DND-41 (cell line): ENCODE measurements at regions not wholly inside any gene's neighbourhood (a gene's known extent, or its start where the extent isn't known, plus 50 kb on each side); places are given as distances from the start of the nearest gene placed in this dataset.

Source experiments
- ATAC-seq: fragments of 200-7000 bp; cut with Tn5 transposase; 3 replicates; pipeline ENCODE4 v1.9.1; 2021; ENCODE audit warnings: low read depth; ENCODE audit not compliant: insufficient read depth
- DNase-seq: peaks from one replicate; pipeline ENCODE4 v3.0.0-alpha.2; 2020
- H2AFZ ChIP-seq: 2 replicates; pipeline ENCODE4 v1.6.0; 2012; ENCODE audit warnings: low read depth, low read length
- H3K27ac ChIP-seq: 2 replicates; pipeline ENCODE4 v1.5.1; 2012; ENCODE audit warnings: low read length, inconsistent platforms
- H3K27me3 ChIP-seq: fragments of 200-600 bp; sonication (generic); 2 replicates; pipeline ENCODE4 v1.6.0; 2012; ENCODE audit warnings: low read length, mild to moderate bottlenecking, inconsistent platforms; ENCODE audit not compliant: insufficient read depth, poor library complexity
- H3K36me3 ChIP-seq: 2 replicates; pipeline ENCODE4 v1.5.1; 2012; ENCODE audit warnings: low read length, inconsistent platforms; ENCODE audit not compliant: insufficient read depth
- H3K4me1 ChIP-seq: 2 replicates; pipeline ENCODE4 v1.5.1; 2012; ENCODE audit warnings: mild to moderate bottlenecking, low read length; ENCODE audit not compliant: insufficient read depth
- H3K4me2 ChIP-seq: 2 replicates; pipeline ENCODE4 v1.6.0; 2012; ENCODE audit warnings: mild to moderate bottlenecking, moderate library complexity, low read length, inconsistent platforms; ENCODE audit not compliant: insufficient read depth
- H3K4me3 ChIP-seq, 2 experiments: fragments of 200-600 bp in 1 of 2; shearing (Covaris generic) in 1 of 2; 2 replicates each; pipeline ENCODE4 v1.5.1; 2012 to 2016; ENCODE audit warnings: inconsistent platforms in 2 of 2, low read length in 2 of 2, mild to moderate bottlenecking in 2 of 2, low read depth in 1 of 2, moderate library complexity in 1 of 2
- H3K79me2 ChIP-seq: 2 replicates; pipeline ENCODE4 v1.6.0; 2012; ENCODE audit warnings: low read length, inconsistent platforms; ENCODE audit not compliant: insufficient read depth
- H3K9ac ChIP-seq: 2 replicates; pipeline ENCODE4 v1.6.0; 2012; ENCODE audit warnings: low read depth, mild to moderate bottlenecking, inconsistent platforms, low read length, moderate library complexity
- H3K9me3 ChIP-seq: 2 replicates; pipeline ENCODE4 v1.5.1; 2012; ENCODE audit warnings: low read length, moderate library complexity, mild to moderate bottlenecking, inconsistent platforms; ENCODE audit not compliant: insufficient read depth, severe bottlenecking
- H4K20me1 ChIP-seq: 2 replicates; pipeline ENCODE4 v1.6.0; 2012; ENCODE audit warnings: low read length; ENCODE audit not compliant: insufficient read depth
- EZH2 ChIP-seq: IDR thresholded peaks from 3 replicates; pipeline ENCODE4 v1.6.1; 2012; ENCODE audit warnings: borderline replicate concordance, low read depth, mild to moderate bottlenecking, moderate library complexity, low read length, inconsistent platforms; ENCODE audit not compliant: severe bottlenecking
- TF ChIP-seq, protein P1 (sequence below): IDR thresholded peaks from 2 replicates; pipeline ENCODE4 v1.5.1; 2012; ENCODE audit warnings: borderline replicate concordance, low read length, moderate library complexity, mild to moderate bottlenecking; ENCODE audit not compliant: poor library complexity, severe bottlenecking; ENCODE audit errors: extremely low read depth

- no peaks in the 10 kb centered on the region for H3K27me3 ChIP-seq
- 0 out of 2 replicates have a peak, but pooled peaks cover 6% of the 10 kb centered on the region for H3K36me3 ChIP-seq
- no peak for TF ChIP-seq EZH2
- TF ChIP-seq, protein P1, sequence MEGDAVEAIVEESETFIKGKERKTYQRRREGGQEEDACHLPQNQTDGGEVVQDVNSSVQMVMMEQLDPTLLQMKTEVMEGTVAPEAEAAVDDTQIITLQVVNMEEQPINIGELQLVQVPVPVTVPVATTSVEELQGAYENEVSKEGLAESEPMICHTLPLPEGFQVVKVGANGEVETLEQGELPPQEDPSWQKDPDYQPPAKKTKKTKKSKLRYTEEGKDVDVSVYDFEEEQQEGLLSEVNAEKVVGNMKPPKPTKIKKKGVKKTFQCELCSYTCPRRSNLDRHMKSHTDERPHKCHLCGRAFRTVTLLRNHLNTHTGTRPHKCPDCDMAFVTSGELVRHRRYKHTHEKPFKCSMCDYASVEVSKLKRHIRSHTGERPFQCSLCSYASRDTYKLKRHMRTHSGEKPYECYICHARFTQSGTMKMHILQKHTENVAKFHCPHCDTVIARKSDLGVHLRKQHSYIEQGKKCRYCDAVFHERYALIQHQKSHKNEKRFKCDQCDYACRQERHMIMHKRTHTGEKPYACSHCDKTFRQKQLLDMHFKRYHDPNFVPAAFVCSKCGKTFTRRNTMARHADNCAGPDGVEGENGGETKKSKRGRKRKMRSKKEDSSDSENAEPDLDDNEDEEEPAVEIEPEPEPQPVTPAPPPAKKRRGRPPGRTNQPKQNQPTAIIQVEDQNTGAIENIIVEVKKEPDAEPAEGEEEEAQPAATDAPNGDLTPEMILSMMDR, result no peak
- no peak overlapping the region for H3K4me3 ChIP-seq
- no peak overlapping the region for H3K4me2 ChIP-seq
- no peak overlapping the region for H3K27ac ChIP-seq
- H3K9ac ChIP-seq, result no peak overlapping the region
- H2AFZ ChIP-seq, result no peak overlapping the region
- ATAC-seq (no peak), DNase-seq (no peak)
- no peaks in the 10 kb centered on the region for H4K20me1 ChIP-seq
- no peaks in the 10 kb centered on the region for H3K79me2 ChIP-seq
- H3K4me1 ChIP-seq, result no peaks in the 10 kb centered on the region
- no peaks in the 10 kb centered on the region for H3K9me3 ChIP-seq
Observed at GRCh38 chr7:109963741-109964140, 1127.2 kb upstream of the LRRN3 start.

DNA sequence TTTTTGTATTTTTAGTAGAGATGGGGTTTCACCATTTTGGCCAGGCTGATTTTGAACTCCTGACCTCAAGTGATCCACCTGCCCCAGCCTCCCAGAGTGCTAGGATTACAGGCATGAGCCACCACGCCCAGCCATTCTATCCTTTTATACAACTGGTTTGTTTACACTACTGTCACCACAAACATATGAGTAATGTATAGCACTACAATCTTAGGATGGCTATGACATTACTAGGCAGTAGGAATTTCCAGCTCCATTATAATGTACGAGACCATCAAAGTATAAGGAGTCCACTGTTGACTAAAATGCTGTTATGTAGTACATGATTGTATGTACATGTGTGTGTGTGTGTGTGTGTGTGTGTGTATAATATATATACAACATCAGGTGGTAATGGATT lies 1126.1 kb upstream of the LRRN3 start:
- H3K79me2 ChIP-seq, result no peaks in the 10 kb centered on the region
- H3K4me2 ChIP-seq, result no peak overlapping the region
- H3K4me1 ChIP-seq, result no peaks in the 10 kb centered on the region
- no peak for DNase-seq
- H3K9ac ChIP-seq, result no peak overlapping the region
- H3K9me3 ChIP-seq, result no peaks in the 10 kb centered on the region
- no peak overlapping the region for H3K4me3 ChIP-seq
- TF ChIP-seq, protein P1, result no peak
- no peak for TF ChIP-seq EZH2
- no peak overlapping the region for H2AFZ ChIP-seq
- ATAC-seq, result no peak
- 0 out of 2 replicates have a peak, but pooled peaks cover 4% of the 10 kb centered on the region for H3K36me3 ChIP-seq
- no peak overlapping the region for H3K27ac ChIP-seq
- no peaks in the 10 kb centered on the region for H3K27me3 ChIP-seq
- H4K20me1 ChIP-seq, result no peaks in the 10 kb centered on the region

GRCh38 chr7:109967406-109967805 lies 1123.5 kb upstream of the LRRN3 start:
- TF ChIP-seq, protein P1, result no peak
- no peak for TF ChIP-seq EZH2
- Histone ChIP-seq H4K20me1 (no peaks in the 10 kb centered on the region), H3K36me3 (no peaks in the 10 kb centered on the region), H3K4me3 (no peak overlapping the region), H3K4me2 (no peak overlapping the region), H3K79me2 (no peaks in the 10 kb centered on the region), H3K9me3 (no peaks in the 10 kb centered on the region), H2AFZ (no peak overlapping the region), H3K9ac (no peak overlapping the region), H3K4me1 (no peaks in the 10 kb centered on the region), H3K27me3 (no peaks in the 10 kb centered on the region), H3K27ac (no peak overlapping the region)
- DNase-seq (no peak), ATAC-seq (no peak)

- ATAC-seq, result no peak
- H2AFZ ChIP-seq, result no peak overlapping the region
- no peak overlapping the region for H3K4me2 ChIP-seq
- TF ChIP-seq, protein P1, result no peak
- TF ChIP-seq EZH2, result no peak
- no peak overlapping the region for H3K27ac ChIP-seq
- H3K27me3 ChIP-seq, result no peaks in the 10 kb centered on the region
- H3K79me2 ChIP-seq, result no peaks in the 10 kb centered on the region
- no peaks in the 10 kb centered on the region for H3K4me1 ChIP-seq
- no peaks in the 10 kb centered on the region for H4K20me1 ChIP-seq
- H3K9me3 ChIP-seq, result peaks cover 7% of the 10 kb centered on the region
- H3K9ac ChIP-seq, result no peak overlapping the region
- DNase-seq, result no peak
- no peaks in the 10 kb centered on the region for H3K36me3 ChIP-seq
- no peak overlapping the region for H3K4me3 ChIP-seq
Observed at GRCh38 chr7:109983618-109984017, 1107.3 kb upstream of the LRRN3 start.
